HCT116 (cell line): ENCODE measurements at regions not wholly inside any gene's neighbourhood (a gene's known extent, or its start where the extent isn't known, plus 50 kb on each side); places are given as distances from the start of the nearest gene placed in this dataset.

ENCODE experiments used
- ATF3 ChIP-seq: IDR thresholded peaks from 2 replicates; pipeline ENCODE4 v1.6.1; 2012
- CTCF ChIP-seq, 3 experiments: fragments of 200-600 bp in 1 of 3; sonication (generic) in 1 of 3; IDR thresholded peaks in 2 of 3; conservative IDR thresholded peaks in 1 of 3; 2 replicates each; pipeline ENCODE4 v1.5.1; 2012 to 2017; ENCODE audit warnings: low read depth in 2 of 3, low read length in 2 of 3, antibody characterized with exemption in 1 of 3, borderline replicate concordance in 1 of 3, control low read depth in 1 of 3, mild to moderate bottlenecking in 1 of 3, mixed read lengths in 1 of 3, mixed run types in 1 of 3, moderate library complexity in 1 of 3; ENCODE audit not compliant: insufficient read depth in 1 of 3
- EZH2 ChIP-seq: fragments of 200-600 bp; sonication (generic); IDR thresholded peaks from 2 replicates; pipeline ENCODE4 v1.6.1; 2017; ENCODE audit warnings: antibody characterized with exemption, mixed run types
- MAX ChIP-seq: IDR thresholded peaks from 2 replicates; pipeline ENCODE4 v1.6.1; 2012
- POLR2A ChIP-seq: IDR thresholded peaks from 2 replicates; pipeline ENCODE4 v1.7.0; 2011; ENCODE audit warnings: borderline replicate concordance; ENCODE audit not compliant: insufficient read depth, insufficient read length; ENCODE audit errors: extremely low read depth
- POLR2AphosphoS5 ChIP-seq: IDR thresholded peaks from 2 replicates; pipeline ENCODE4 v1.6.1; 2011; ENCODE audit warnings: mild to moderate bottlenecking, low read depth, low read length, moderate library complexity
- TCF7L2 ChIP-seq: IDR thresholded peaks from 2 replicates; pipeline ENCODE4 v1.7.0; 2011; ENCODE audit warnings: borderline replicate concordance, inconsistent platforms; ENCODE audit not compliant: insufficient read depth, insufficient read length; ENCODE audit errors: extremely low read depth
- YY1 ChIP-seq: IDR thresholded peaks from 2 replicates; pipeline ENCODE4 v1.6.1; 2011; ENCODE audit warnings: low read length, low read depth, moderate library complexity, mild to moderate bottlenecking; ENCODE audit not compliant: insufficient replicate concordance; ENCODE audit errors: extremely low read depth
- TF ChIP-seq, protein P1 (sequence below): IDR thresholded peaks from 2 replicates; pipeline ENCODE4 v1.6.1; 2011; ENCODE audit warnings: mild to moderate bottlenecking, low read length, moderate library complexity; ENCODE audit not compliant: insufficient replicate concordance; ENCODE audit errors: extremely low read depth
- TF ChIP-seq, protein P2 (sequence below): IDR thresholded peaks from 2 replicates; pipeline ENCODE4 v1.6.1; 2012; ENCODE audit warnings: low read depth

DNA sequence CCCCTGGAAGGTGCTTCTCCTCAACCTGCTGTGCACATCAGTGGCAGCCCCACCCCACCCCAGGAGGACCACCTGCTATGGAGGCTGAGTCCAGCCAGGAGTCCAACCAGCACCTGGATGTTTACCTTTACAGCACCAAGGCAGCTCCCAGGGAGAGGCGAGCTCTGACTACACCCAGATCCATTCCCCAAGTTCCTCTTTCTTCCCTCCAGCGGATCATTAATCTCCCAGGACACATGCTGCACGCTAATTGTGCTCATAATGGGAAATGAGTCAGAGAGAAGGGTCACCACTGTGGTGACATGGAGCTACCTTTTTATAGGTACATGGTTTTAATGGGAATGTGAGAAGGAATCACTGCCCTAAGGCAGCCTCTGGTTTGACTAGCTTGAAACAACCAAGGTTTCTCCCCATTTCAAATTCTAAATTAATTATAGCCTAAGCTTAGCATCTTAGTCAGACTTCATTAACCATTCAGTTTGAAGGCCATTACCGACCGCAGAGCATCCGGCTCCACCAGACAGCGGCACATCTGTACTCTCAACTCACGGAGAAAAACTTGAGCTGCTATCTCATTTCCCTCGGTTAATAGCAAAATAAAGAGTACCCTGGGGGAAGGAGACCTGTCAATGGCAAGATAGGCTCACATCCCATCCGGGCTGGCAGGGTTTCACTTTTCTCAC lies 173.1 kb upstream of the GALNT2 start:
- TF ChIP-seq POLR2A (no peak), EZH2 (no peak), POLR2AphosphoS5 (no peak), MAX (no peak), YY1 (no peak), CTCF (IDR thresholded peaks at IDR 0.05 in 2 of 3, conservative IDR thresholded peaks at IDR 0.05 in 1 of 3; ENCODE audit: borderline replicate concordance in 1 of 3, insufficient read depth in 1 of 3, low read depth in 2 of 3, low read length in 2 of 3) (no peak), TCF7L2 (peak; percentile 87), ATF3 (no peak)
- TF ChIP-seq, protein P1, sequence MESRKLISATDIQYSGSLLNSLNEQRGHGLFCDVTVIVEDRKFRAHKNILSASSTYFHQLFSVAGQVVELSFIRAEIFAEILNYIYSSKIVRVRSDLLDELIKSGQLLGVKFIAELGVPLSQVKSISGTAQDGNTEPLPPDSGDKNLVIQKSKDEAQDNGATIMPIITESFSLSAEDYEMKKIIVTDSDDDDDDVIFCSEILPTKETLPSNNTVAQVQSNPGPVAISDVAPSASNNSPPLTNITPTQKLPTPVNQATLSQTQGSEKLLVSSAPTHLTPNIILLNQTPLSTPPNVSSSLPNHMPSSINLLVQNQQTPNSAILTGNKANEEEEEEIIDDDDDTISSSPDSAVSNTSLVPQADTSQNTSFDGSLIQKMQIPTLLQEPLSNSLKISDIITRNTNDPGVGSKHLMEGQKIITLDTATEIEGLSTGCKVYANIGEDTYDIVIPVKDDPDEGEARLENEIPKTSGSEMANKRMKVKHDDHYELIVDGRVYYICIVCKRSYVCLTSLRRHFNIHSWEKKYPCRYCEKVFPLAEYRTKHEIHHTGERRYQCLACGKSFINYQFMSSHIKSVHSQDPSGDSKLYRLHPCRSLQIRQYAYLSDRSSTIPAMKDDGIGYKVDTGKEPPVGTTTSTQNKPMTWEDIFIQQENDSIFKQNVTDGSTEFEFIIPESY = no peak
- TF ChIP-seq, protein P2, sequence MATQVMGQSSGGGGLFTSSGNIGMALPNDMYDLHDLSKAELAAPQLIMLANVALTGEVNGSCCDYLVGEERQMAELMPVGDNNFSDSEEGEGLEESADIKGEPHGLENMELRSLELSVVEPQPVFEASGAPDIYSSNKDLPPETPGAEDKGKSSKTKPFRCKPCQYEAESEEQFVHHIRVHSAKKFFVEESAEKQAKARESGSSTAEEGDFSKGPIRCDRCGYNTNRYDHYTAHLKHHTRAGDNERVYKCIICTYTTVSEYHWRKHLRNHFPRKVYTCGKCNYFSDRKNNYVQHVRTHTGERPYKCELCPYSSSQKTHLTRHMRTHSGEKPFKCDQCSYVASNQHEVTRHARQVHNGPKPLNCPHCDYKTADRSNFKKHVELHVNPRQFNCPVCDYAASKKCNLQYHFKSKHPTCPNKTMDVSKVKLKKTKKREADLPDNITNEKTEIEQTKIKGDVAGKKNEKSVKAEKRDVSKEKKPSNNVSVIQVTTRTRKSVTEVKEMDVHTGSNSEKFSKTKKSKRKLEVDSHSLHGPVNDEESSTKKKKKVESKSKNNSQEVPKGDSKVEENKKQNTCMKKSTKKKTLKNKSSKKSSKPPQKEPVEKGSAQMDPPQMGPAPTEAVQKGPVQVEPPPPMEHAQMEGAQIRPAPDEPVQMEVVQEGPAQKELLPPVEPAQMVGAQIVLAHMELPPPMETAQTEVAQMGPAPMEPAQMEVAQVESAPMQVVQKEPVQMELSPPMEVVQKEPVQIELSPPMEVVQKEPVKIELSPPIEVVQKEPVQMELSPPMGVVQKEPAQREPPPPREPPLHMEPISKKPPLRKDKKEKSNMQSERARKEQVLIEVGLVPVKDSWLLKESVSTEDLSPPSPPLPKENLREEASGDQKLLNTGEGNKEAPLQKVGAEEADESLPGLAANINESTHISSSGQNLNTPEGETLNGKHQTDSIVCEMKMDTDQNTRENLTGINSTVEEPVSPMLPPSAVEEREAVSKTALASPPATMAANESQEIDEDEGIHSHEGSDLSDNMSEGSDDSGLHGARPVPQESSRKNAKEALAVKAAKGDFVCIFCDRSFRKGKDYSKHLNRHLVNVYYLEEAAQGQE = no peak
